Left ventricle myocardium inferior (tissue), 1 donor: ENCODE measurements at regions not wholly inside any gene's neighbourhood (a gene's known extent, or its start where the extent isn't known, plus 50 kb on each side); places are given as distances from the start of the nearest gene placed in this dataset.

Experiments
- DNase-seq: peaks from one replicate; pipeline ENCODE4 v3.0.0-alpha.2; 2020
- H3K27ac ChIP-seq: fragments of 200-600 bp; replicated peaks from 2 replicates; pipeline ENCODE4 v1.8.0; 2021
- H3K27me3 ChIP-seq: fragments of 200-600 bp; 2 replicates; pipeline ENCODE4 v1.8.0; 2021; ENCODE audit warnings: low read depth
- H3K36me3 ChIP-seq: fragments of 200-600 bp; 2 replicates; pipeline ENCODE4 v1.8.0; 2021
- H3K4me1 ChIP-seq: fragments of 200-600 bp; 2 replicates; pipeline ENCODE4 v1.8.0; 2021
- H3K4me3 ChIP-seq: fragments of 200-600 bp; 2 replicates; pipeline ENCODE4 v1.8.0; 2021; ENCODE audit warnings: mild to moderate bottlenecking, moderate library complexity
- H3K9me3 ChIP-seq: fragments of 200-600 bp; replicated peaks from 2 replicates; pipeline ENCODE4 v1.8.0; 2021
- CTCF ChIP-seq: fragments of 200-600 bp; IDR thresholded peaks from 2 replicates; pipeline ENCODE4 v1.8.0; 2021; ENCODE audit warnings: antibody characterized with exemption, mild to moderate bottlenecking, borderline replicate concordance
- intact Hi-C: fragments of 100-400 bp; cut with micrococcal nuclease; formaldehyde crosslinking; loops from one replicate; pipeline ENCODE4 v1.11.0; 2022
- donor health status: DM: no; HTN: yes; CAD: no; lungs with severe emphysema.

DNA sequence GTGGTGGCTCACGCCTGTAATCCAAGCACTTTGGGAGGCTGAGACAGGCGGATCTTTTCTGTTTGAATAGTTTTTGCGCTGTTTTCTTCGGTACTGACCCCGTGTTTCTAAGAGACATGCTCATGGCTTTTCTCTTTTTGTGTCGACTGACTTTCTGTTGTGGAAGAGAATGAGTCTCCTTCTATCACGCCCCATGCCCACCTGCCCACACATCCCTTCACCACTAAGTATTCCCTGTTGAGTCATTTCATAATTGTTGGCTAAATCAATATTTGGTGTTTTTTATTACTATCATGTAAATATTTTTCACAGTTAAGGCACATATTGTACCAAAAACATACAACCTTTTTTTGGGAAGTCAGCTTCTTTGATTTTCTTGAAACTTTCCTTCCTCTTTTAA lies 198.8 kb upstream of the TWIST2 start:
- DNase-seq: no peak
- H3K27ac ChIP-seq: no peak overlapping the region
- no peak for TF ChIP-seq CTCF

DNA sequence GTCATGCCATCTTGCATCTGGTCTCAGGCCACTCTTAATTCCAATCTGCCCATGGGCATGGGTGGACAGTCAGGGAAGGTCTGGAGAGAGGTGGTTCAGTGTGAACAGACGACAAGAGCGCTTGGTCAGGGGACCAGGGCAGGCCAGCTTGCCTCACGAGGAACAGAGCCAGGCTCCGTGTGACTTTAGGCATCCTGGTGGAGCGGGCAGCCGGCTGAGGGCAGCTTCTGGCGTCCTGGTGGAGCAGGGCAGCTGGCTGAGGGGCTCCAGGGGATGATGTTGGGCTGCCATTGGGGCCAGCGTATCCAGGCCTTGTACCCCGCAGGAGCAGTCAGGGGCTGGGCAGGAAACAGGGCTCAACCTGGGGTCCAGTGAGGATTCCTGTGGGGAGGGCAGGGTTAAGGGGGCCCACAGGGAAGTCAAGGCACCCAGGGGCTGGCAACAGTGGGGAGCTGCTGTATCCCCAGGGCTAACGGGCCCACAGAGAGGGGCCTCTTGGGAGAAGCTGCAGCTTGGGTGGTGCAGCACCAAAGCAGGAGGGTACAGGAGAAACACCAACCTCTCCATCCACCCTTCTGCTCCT lies 197.9 kb upstream of the TWIST2 start:
- H3K27me3 ChIP-seq: no peaks in the 10 kb centered on the region
- no peak for TF ChIP-seq CTCF
- no peaks in the 10 kb centered on the region for H3K9me3 ChIP-seq
- intact Hi-C loops: no loop called here
- H3K27ac ChIP-seq: no peak overlapping the region
- no peak for DNase-seq
- no peak overlapping the region for H3K4me3 ChIP-seq
- no peaks in the 10 kb centered on the region for H3K36me3 ChIP-seq
- no peaks in the 10 kb centered on the region for H3K4me1 ChIP-seq

More for the DNA sequence above, 198.8 kb upstream of the TWIST2 start:
- intact Hi-C loops: no loop called here
- no peaks in the 10 kb centered on the region for H3K9me3 ChIP-seq
- H3K4me3 ChIP-seq: no peak overlapping the region
- H3K36me3 ChIP-seq: no peaks in the 10 kb centered on the region
- no peaks in the 10 kb centered on the region for H3K27me3 ChIP-seq
- H3K4me1 ChIP-seq: peaks cover 3% of the 10 kb centered on the region

DNA sequence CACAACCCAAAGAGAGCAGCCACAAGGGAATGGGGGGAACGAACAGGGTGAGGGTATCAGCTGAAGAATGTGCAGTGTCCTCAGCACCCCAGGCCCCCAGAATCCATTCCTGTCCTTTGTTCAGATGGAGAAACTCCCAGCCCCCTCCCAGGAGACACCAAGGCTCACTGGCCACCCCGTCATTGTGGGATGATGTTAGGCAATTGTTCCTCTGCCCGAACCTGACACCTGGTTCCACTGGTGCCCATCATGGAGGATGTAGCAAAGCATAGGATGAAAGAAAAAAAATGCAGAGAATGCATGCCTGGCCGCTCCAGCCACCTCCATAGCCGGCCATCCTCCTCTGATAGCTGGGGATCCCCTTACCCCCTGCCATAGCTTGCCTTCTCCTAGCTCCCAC lies 197.3 kb upstream of the TWIST2 start:
- no peaks in the 10 kb centered on the region for H3K27me3 ChIP-seq
- H3K9me3 ChIP-seq: no peaks in the 10 kb centered on the region
- no peak overlapping the region for H3K4me3 ChIP-seq
- no peaks in the 10 kb centered on the region for H3K4me1 ChIP-seq
- H3K27ac ChIP-seq: no peak overlapping the region
- DNase-seq: no peak
- intact Hi-C loops: no loop called here
- TF ChIP-seq CTCF: no peak
- H3K36me3 ChIP-seq: no peaks in the 10 kb centered on the region

DNA sequence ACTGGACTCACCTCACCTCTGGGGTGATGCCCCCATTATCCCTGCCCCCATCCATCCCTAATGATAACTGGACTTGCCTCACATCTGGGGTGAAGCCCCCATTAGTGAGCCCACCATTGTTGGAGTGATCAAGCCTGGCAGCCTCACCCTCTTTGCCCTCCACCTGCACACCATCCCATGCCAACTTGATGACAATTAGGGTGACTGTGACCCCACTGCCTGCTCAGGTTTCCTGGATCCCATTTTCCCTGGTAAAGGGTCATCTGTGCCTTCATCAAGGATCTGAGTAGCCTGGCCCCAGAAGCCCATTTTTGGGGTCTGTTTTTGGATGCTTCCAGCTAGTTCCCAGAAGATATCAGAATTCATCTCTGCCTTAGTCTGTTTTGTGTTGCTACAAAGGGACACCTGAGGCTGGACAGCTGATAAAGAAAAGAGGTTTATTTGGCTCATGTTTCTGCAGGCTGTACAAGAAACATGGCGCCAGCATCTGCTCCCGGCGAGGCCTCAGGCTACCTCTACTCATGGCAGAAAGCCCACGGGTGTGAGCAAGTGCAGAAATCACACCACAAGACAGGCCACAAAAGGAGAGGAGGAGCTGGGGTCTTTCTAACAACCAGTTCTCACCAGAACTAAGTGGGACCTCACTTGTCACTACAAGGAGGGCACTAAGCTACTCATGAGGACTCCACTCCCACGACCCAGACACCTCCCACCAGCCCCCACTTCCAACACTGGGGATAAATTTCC lies 196.4 kb upstream of the TWIST2 start:
- no peak for TF ChIP-seq CTCF
- H3K27ac ChIP-seq: no peak overlapping the region
- H3K36me3 ChIP-seq: no peaks in the 10 kb centered on the region
- DNase-seq: no peak
- no peak overlapping the region for H3K4me3 ChIP-seq
- H3K27me3 ChIP-seq: no peaks in the 10 kb centered on the region
- no peaks in the 10 kb centered on the region for H3K9me3 ChIP-seq
- H3K4me1 ChIP-seq: no peaks in the 10 kb centered on the region
- intact Hi-C loops: no loop called here

DNA sequence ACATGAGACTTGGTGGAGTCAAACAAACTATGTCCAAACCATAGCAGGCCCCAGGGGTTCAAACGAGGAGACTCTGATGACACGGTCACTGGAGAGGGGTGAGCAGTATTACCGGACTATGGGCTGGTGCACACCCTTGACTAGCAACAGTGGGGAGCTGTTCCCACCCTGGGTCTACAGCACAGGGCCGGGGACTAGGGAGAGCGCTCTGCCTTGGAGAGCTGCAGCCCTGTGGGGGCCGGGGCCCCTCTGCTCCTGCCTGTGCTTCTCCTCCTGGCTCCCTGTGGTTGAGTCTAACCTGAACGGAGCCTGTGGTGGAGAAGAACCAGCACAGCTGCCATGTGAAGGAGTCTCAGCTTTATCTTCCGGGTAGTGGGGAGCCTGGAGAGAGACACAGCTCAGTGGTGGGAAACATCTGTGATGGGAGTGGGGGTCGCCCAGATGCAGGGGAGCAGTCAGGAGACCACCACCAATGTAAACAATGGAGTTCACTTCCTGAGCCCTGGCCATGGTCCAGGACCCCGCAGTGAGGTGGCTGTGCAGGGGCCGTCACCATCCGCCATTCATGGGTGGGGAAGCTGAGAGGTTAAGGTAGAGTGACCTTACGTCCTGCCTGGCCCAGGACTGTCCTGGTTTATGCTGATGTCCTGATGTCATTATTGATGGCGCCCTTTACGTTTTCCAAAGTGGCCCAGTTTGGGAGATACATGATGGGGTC lies 195.7 kb upstream of the TWIST2 start:
- Histone ChIP-seq H3K27ac (no peak overlapping the region), H3K4me1 (no peaks in the 10 kb centered on the region), H3K27me3 (no peaks in the 10 kb centered on the region), H3K4me3 (no peak overlapping the region), H3K9me3 (no peaks in the 10 kb centered on the region), H3K36me3 (no peaks in the 10 kb centered on the region)
- TF ChIP-seq CTCF: no peak
- intact Hi-C loops: no loop called here
- DNase-seq: no peak
